ENCODE measurements at regions not wholly inside any gene's neighbourhood (a gene's known extent, or its start where the extent isn't known, plus 50 kb on each side); places are given as distances from the start of the nearest gene placed in this dataset.

GRCh38 chr2:187916799-187917198, 362.6 kb upstream of the TFPI start:
- no peak overlapping the region for H3K4me3 Mint-ChIP-seq
- H3K36me3 ChIP-seq (ENCODE audit: control insufficient read depth, insufficient read depth, low read length) = no peaks in the 10 kb centered on the region
- H3K9me3 Mint-ChIP-seq = peaks cover 4% of the 10 kb centered on the region
- H3K4me1 Mint-ChIP-seq = no peaks in the 10 kb centered on the region
- H3K4me1 ChIP-seq (ENCODE audit: control insufficient read depth, insufficient read depth, low read length) = no peaks in the 10 kb centered on the region
- peaks cover 14% of the 10 kb centered on the region for H3K36me3 Mint-ChIP-seq (ENCODE audit: low read depth)
- H3K27me3 Mint-ChIP-seq (ENCODE audit: insufficient read depth) = no peaks in the 10 kb centered on the region
- no peak overlapping the region for H3K27ac ChIP-seq (ENCODE audit: low read depth, low read length)
- H3K9ac ChIP-seq (ENCODE audit: extremely low read depth, low read length, poor library complexity, severe bottlenecking) = no peak overlapping the region
- H3K9me3 ChIP-seq (ENCODE audit: control insufficient read depth, low read length) = peaks cover 7% of the 10 kb centered on the region
- no peak for TF ChIP-seq CTCF (conservative IDR thresholded peaks at IDR 0.05)
- H3K4me3 ChIP-seq (ENCODE audit: low read length) = no peak overlapping the region
- DNase-seq = no peak
- no peaks in the 10 kb centered on the region for H3K27me3 ChIP-seq (ENCODE audit: control insufficient read depth, insufficient read depth, low read length, poor library complexity, severe bottlenecking)
- WGBS, 2 experiments (ENCODE audit: insufficient coverage in 1 of 2, insufficient read length in 1 of 2) = 81 to 100% methylated on average over 1 of the region's 1 CpG
- no peak overlapping the region for H3K27ac Mint-ChIP-seq

GRCh38 chr2:187917535-187917934, 363.3 kb upstream of the TFPI start:
- Histone ChIP-seq H3K9me3 (ENCODE audit: control insufficient read depth, low read length) (peaks cover 7% of the 10 kb centered on the region), H3K36me3 (ENCODE audit: control insufficient read depth, insufficient read depth, low read length) (no peaks in the 10 kb centered on the region), H3K27ac (ENCODE audit: low read depth, low read length) (no peak overlapping the region), H3K4me1 (ENCODE audit: control insufficient read depth, insufficient read depth, low read length) (no peaks in the 10 kb centered on the region), H3K9ac (ENCODE audit: extremely low read depth, low read length, poor library complexity, severe bottlenecking) (no peak overlapping the region), H3K4me3 (ENCODE audit: low read length) (no peak overlapping the region), H3K27me3 (ENCODE audit: control insufficient read depth, insufficient read depth, low read length, poor library complexity, severe bottlenecking) (no peaks in the 10 kb centered on the region)
- TF ChIP-seq CTCF (conservative IDR thresholded peaks at IDR 0.05) = no peak
- peaks cover 14% of the 10 kb centered on the region for H3K36me3 Mint-ChIP-seq (ENCODE audit: low read depth)
- H3K4me1 Mint-ChIP-seq = no peaks in the 10 kb centered on the region
- no peak for DNase-seq
- no peak overlapping the region for H3K27ac Mint-ChIP-seq
- peaks cover 4% of the 10 kb centered on the region for H3K9me3 Mint-ChIP-seq
- no peaks in the 10 kb centered on the region for H3K27me3 Mint-ChIP-seq (ENCODE audit: insufficient read depth)
- H3K4me3 Mint-ChIP-seq = no peak overlapping the region

- H3K4me1 Mint-ChIP-seq = peaks cover 3% of the 10 kb centered on the region
- TF ChIP-seq CTCF (conservative IDR thresholded peaks at IDR 0.05) = no peak
- H3K27me3 Mint-ChIP-seq (ENCODE audit: insufficient read depth) = no peaks in the 10 kb centered on the region
- H3K27ac Mint-ChIP-seq = no peak overlapping the region
- Histone ChIP-seq H3K27me3 (ENCODE audit: control insufficient read depth, insufficient read depth, low read length, poor library complexity, severe bottlenecking) (no peaks in the 10 kb centered on the region), H3K4me3 (ENCODE audit: low read length) (no peak overlapping the region), H3K4me1 (ENCODE audit: control insufficient read depth, insufficient read depth, low read length) (no peaks in the 10 kb centered on the region), H3K36me3 (ENCODE audit: control insufficient read depth, insufficient read depth, low read length) (no peaks in the 10 kb centered on the region), H3K9me3 (ENCODE audit: control insufficient read depth, low read length) (peaks cover 7% of the 10 kb centered on the region), H3K27ac (ENCODE audit: low read depth, low read length) (no peak overlapping the region), H3K9ac (ENCODE audit: extremely low read depth, low read length, poor library complexity, severe bottlenecking) (no peak overlapping the region)
- peaks cover 14% of the 10 kb centered on the region for H3K36me3 Mint-ChIP-seq (ENCODE audit: low read depth)
- WGBS, 2 experiments (ENCODE audit: insufficient coverage in 1 of 2, insufficient read length in 1 of 2) = 88 to 96% methylated on average over 4 of the region's 4 CpGs
- H3K9me3 Mint-ChIP-seq = peaks cover 4% of the 10 kb centered on the region
- H3K4me3 Mint-ChIP-seq = no peak overlapping the region
- DNase-seq = no peak
These were observed 365.0 kb upstream of the TFPI start for GRCh38 chr2:187918996-187919821.

Data from endodermal cell (in vitro differentiated cells).